Activated T-helper 1 cell treated with anti-CD3 and anti-CD28 coated beads, Interleukin-12 subunit alpha, Interleukin-12 subunit beta, Interleukin-2, Interleukin-4 antibody, amounts not matched to agents 30 ng/mL and 10 ng/mL and 1 ng/mL, durations not matched to agents 14 hours and 24 hours and 36 hours (primary cell): ENCODE measurements at regions not wholly inside any gene's neighbourhood (a gene's known extent, or its start where the extent isn't known, plus 50 kb on each side); places are given as distances from the start of the nearest gene placed in this dataset.
"Not testable (repeated sequence)": the region's sequence is repeated elsewhere in the genome, so short reads cannot be mapped to it uniquely, and the experiment has no call there.

ENCODE experiments used
- DNase-seq: peaks from one replicate; pipeline ENCODE4 v3.0.0; 2021; ENCODE audit warnings: low spot score
- H3K27ac Mint-ChIP-seq: one replicate; pipeline ENCODE4 v1.8.0; 2021; ENCODE audit warnings: mild to moderate bottlenecking, mixed read lengths
- H3K27me3 Mint-ChIP-seq: one replicate; pipeline ENCODE4 v1.8.0; 2022; ENCODE audit warnings: mild to moderate bottlenecking, moderate library complexity, mixed read lengths; ENCODE audit not compliant: insufficient read depth
- H3K36me3 Mint-ChIP-seq: one replicate; pipeline ENCODE4 v1.8.0; 2021; ENCODE audit warnings: low read depth, mixed read lengths
- H3K4me1 Mint-ChIP-seq: one replicate; pipeline ENCODE4 v1.8.0; 2021; ENCODE audit warnings: low read depth, mixed read lengths
- H3K4me3 Mint-ChIP-seq: one replicate; pipeline ENCODE4 v1.8.0; 2021; ENCODE audit warnings: mild to moderate bottlenecking, moderate library complexity, mixed read lengths
- H3K9me3 Mint-ChIP-seq: one replicate; pipeline ENCODE4 v1.8.0; 2021; ENCODE audit warnings: mixed read lengths
- intact Hi-C: fragments of 100-400 bp; cut with micrococcal nuclease; formaldehyde crosslinking; loops from one replicate; pipeline ENCODE4 v1.15.1; 2024

GRCh38 chr11:8760896-8761295 lies 78.3 kb downstream of the RPL27A start:
- no peaks in the 10 kb centered on the region for H3K9me3 Mint-ChIP-seq
- peaks cover 3% of the 10 kb centered on the region for H3K27me3 Mint-ChIP-seq
- no peak for DNase-seq
- no peaks in the 10 kb centered on the region for H3K36me3 Mint-ChIP-seq
- intact Hi-C loops: no loop called here
- H3K4me3 Mint-ChIP-seq: no peak overlapping the region
- no peaks in the 10 kb centered on the region for H3K4me1 Mint-ChIP-seq
- no peak overlapping the region for H3K27ac Mint-ChIP-seq

GRCh38 chr11:8763070-8763685 lies 80.6 kb downstream of the RPL27A start:
- intact Hi-C loops: no loop called here
- Mint-ChIP-seq H3K4me3 (no peak overlapping the region), H3K9me3 (no peaks in the 10 kb centered on the region), H3K4me1 (no peaks in the 10 kb centered on the region), H3K27me3 (peaks cover 8% of the 10 kb centered on the region), H3K36me3 (no peaks in the 10 kb centered on the region), H3K27ac (no peak overlapping the region)
- no peak for DNase-seq

GRCh38 chr11:8765294-8765693 lies 82.7 kb downstream of the RPL27A start:
- no peak for DNase-seq
- intact Hi-C loops: no loop called here
- Mint-ChIP-seq H3K36me3 (no peaks in the 10 kb centered on the region), H3K4me1 (no peaks in the 10 kb centered on the region), H3K9me3 (no peaks in the 10 kb centered on the region), H3K27me3 (peaks cover 8% of the 10 kb centered on the region), H3K27ac (no peak overlapping the region), H3K4me3 (no peak overlapping the region)

- H3K4me3 Mint-ChIP-seq: no peak overlapping the region
- H3K9me3 Mint-ChIP-seq: no peaks in the 10 kb centered on the region
Observed at GRCh38 chr11:8766043-8766987, 83.7 kb downstream of the RPL27A start.

GRCh38 chr11:8766988-8767374 lies 84.4 kb downstream of the RPL27A start:
- no peaks in the 10 kb centered on the region for H3K36me3 Mint-ChIP-seq
- H3K27ac Mint-ChIP-seq: no peak overlapping the region
- no peak for DNase-seq
- no peak overlapping the region for H3K4me3 Mint-ChIP-seq
- H3K4me1 Mint-ChIP-seq: no peaks in the 10 kb centered on the region
- intact Hi-C loops: no loop called here
- H3K9me3 Mint-ChIP-seq: no peaks in the 10 kb centered on the region
- peaks cover 13% of the 10 kb centered on the region for H3K27me3 Mint-ChIP-seq

More at GRCh38 chr11:8766043-8766987, 83.7 kb downstream of the RPL27A start:
- no peaks in the 10 kb centered on the region for H3K4me1 Mint-ChIP-seq
- peaks cover 13% of the 10 kb centered on the region for H3K27me3 Mint-ChIP-seq
- no peak overlapping the region for H3K27ac Mint-ChIP-seq
- no peak for DNase-seq
- H3K36me3 Mint-ChIP-seq: no peaks in the 10 kb centered on the region
- intact Hi-C loops: no loop called here

- no peaks in the 10 kb centered on the region for H3K4me1 Mint-ChIP-seq
- no peaks in the 10 kb centered on the region for H3K9me3 Mint-ChIP-seq
- H3K27me3 Mint-ChIP-seq: peaks cover 13% of the 10 kb centered on the region
- DNase-seq: no peak
- no peak overlapping the region for H3K4me3 Mint-ChIP-seq
- intact Hi-C loops: no loop called here
- no peak overlapping the region for H3K27ac Mint-ChIP-seq
- H3K36me3 Mint-ChIP-seq: no peaks in the 10 kb centered on the region
Observed at GRCh38 chr11:8767466-8768142, 85.0 kb downstream of the RPL27A start.

- no peak overlapping the region for H3K4me3 Mint-ChIP-seq
- H3K36me3 Mint-ChIP-seq: no peaks in the 10 kb centered on the region
- peaks cover 15% of the 10 kb centered on the region for H3K27me3 Mint-ChIP-seq
- no peaks in the 10 kb centered on the region for H3K9me3 Mint-ChIP-seq
- DNase-seq: no peak
- no peaks in the 10 kb centered on the region for H3K4me1 Mint-ChIP-seq
- intact Hi-C loops: no loop called here
- H3K27ac Mint-ChIP-seq: no peak overlapping the region
Observed at GRCh38 chr11:8768625-8769333, 86.2 kb downstream of the RPL27A start.

GRCh38 chr11:8772571-8773519 lies 90.3 kb downstream of the RPL27A start:
- no peak for DNase-seq
- intact Hi-C loops: no loop called here
- Mint-ChIP-seq H3K27ac (no peak overlapping the region), H3K36me3 (no peaks in the 10 kb centered on the region), H3K9me3 (no peaks in the 10 kb centered on the region), H3K4me1 (peaks cover 5% of the 10 kb centered on the region), H3K27me3 (peaks cover 12% of the 10 kb centered on the region), H3K4me3 (no peak overlapping the region)

- no peak for DNase-seq
- Mint-ChIP-seq H3K4me1 (peaks cover 5% of the 10 kb centered on the region), H3K27ac (no peak overlapping the region), H3K9me3 (no peaks in the 10 kb centered on the region), H3K4me3 (no peak overlapping the region), H3K36me3 (no peaks in the 10 kb centered on the region), H3K27me3 (peaks cover 13% of the 10 kb centered on the region)
- intact Hi-C loops: no loop called here
Observed at GRCh38 chr11:8773916-8774539, 91.4 kb downstream of the RPL27A start.

- peaks cover 13% of the 10 kb centered on the region for H3K27me3 Mint-ChIP-seq
- H3K9me3 Mint-ChIP-seq, DNase-seq, intact Hi-C loops, H3K27ac Mint-ChIP-seq, H3K36me3 Mint-ChIP-seq, H3K4me3 Mint-ChIP-seq, H3K4me1 Mint-ChIP-seq: not testable (repeated sequence)
Observed at GRCh38 chr11:8774916-8775315, 92.3 kb downstream of the RPL27A start.

GRCh38 chr11:8775332-8775731 lies 92.7 kb downstream of the RPL27A start:
- no peak for DNase-seq
- peaks cover 5% of the 10 kb centered on the region for H3K4me1 Mint-ChIP-seq
- intact Hi-C loops: no loop called here
- H3K36me3 Mint-ChIP-seq: no peaks in the 10 kb centered on the region
- H3K27me3 Mint-ChIP-seq: peaks cover 13% of the 10 kb centered on the region
- no peaks in the 10 kb centered on the region for H3K9me3 Mint-ChIP-seq
- no peak overlapping the region for H3K4me3 Mint-ChIP-seq
- no peak overlapping the region for H3K27ac Mint-ChIP-seq
